NCI-H446 (cell line): ENCODE measurements at regions not wholly inside any gene's neighbourhood (a gene's known extent, or its start where the extent isn't known, plus 50 kb on each side); places are given as distances from the start of the nearest gene placed in this dataset.

Experiments
- DNase-seq, 2 experiments: peaks; one replicate each; lab custom pipeline; 2025; lab: John Stamatoyannopoulos, UW

GRCh38 chr19:31601855-31602254, 252.6 kb upstream of the TSHZ3 start:
- no peak for DNase-seq

- DNase-seq, result no peak
These were observed 253.3 kb upstream of the TSHZ3 start for GRCh38 chr19:31602548-31602947.

- no peak for DNase-seq
These were observed 255.3 kb upstream of the TSHZ3 start for GRCh38 chr19:31604493-31605040.

DNA sequence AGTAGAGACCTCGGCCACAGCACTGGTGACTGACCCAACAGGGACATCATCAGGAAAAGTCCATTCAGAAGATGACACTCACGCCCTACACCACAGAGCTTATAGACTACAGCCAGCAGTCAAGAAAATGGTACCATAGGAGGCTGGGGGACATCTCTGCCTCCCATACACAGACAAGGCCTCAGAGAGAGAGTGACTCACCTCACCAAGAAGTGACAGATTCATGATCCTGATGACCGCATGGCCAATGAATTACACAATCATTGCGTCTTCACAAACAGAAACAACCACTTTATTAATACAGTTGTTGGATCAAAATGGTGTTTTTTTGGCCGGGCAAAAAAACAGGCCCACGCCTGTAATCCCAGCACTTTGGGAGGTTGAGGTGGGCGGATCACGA, 260.8 kb upstream of the TSHZ3 start:
- no peak for DNase-seq

- no peak for DNase-seq
These were observed 262.0 kb upstream of the TSHZ3 start for GRCh38 chr19:31611046-31611877.

DNA sequence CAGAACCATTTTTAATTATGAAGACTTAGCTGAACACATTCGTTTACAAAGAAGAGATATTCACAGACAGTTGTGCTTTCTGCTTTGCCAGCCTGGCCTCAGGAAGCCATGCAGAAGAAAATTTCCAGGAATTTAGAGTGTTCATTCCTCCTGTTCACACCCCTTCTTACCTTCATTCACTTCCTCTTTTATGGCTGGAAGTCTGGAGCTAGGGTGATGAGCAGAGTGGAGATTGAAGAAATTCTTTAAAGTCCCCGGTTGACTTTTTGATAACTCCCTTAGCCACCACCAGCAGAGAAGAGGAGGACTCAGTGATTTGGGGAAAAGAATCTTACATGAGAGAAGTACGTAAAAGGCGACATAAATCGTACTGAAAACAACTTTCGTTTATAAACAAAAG, 263.6 kb upstream of the TSHZ3 start:
- DNase-seq, result no peak

GRCh38 chr19:31613683-31614219, 264.5 kb upstream of the TSHZ3 start:
- DNase-seq, result no peak

- DNase-seq, result no peak
These were observed 266.8 kb upstream of the TSHZ3 start for GRCh38 chr19:31616031-31616430.

- no peak for DNase-seq
These were observed 267.9 kb upstream of the TSHZ3 start for GRCh38 chr19:31617010-31617585.

GRCh38 chr19:31625056-31625455, 275.8 kb upstream of the TSHZ3 start:
- DNase-seq, result no peak

DNA sequence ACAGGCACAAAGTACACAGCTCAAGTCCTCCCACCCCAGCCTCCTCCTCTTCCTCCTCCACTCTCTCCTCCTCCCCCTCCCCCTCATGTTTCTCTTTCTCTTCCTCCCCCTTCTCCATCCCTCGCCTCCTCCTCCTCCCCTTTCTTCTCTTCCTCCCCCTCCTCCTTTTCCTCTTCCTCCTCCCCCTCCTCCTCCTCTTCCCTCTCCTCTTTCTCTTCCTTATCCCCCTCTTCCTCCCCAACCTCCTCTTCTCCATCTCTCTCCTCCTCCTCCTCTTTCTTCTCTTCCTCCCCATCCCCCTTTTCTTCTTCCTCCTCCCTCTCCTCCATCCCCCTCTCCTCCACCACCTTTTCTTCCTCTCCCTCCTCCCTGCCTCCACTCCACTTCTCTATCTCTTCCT, 276.3 kb upstream of the TSHZ3 start:
- no peak for DNase-seq

DNA sequence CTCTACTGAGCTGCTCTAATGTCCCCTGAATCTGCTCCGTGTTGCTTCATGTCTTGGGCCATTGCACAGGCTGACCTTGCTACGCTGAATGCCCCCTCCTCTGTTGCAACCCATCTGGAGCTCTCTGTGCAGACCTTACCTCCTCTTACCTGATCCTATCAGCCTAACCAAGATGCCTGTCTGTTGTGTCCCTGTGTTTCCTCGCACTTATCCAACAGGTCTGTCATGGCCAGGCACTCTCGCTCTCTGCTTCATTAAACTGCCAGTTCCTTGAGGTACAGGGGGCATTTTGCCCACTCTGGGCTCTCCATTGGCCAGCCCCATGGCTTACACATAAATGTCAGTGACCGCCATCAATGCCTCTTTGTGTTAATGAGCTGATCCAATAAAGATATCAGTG, 277.7 kb upstream of the TSHZ3 start:
- no peak for DNase-seq

DNA sequence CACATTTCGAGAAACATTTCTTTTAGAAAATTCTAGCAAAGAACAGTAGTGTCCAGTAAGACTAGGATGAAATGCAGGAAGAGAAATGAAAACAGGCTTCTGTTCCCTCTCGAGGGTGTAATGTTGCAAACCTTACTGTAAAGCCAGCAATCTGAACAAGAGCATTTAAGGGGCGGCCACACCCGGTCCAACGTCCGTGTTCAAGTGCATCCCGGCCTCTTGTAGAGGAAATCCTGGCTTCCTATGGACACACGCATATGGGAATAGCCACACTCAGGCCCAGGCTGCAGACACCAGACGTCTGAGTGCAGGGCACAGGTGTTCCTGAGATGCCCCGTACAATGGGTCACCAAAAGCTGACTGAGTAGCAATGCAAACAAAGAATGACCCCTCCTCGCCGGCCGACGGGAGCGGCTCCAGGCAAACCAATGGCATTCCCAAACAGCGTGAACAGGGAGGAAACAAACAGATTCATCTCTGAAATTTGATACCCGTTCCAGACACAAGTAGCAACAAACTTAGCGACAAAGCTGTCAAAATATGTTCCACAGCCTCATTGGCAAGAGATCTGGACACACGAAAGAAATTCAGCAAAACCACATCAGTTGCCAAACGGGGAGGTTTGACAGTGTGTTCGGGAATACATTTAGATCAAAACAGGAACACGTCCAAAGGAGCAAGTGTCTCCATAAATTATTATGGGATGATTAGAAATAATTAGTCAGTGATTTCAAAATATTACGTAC, 278.6 kb upstream of the TSHZ3 start:
- no peak for DNase-seq

DNA sequence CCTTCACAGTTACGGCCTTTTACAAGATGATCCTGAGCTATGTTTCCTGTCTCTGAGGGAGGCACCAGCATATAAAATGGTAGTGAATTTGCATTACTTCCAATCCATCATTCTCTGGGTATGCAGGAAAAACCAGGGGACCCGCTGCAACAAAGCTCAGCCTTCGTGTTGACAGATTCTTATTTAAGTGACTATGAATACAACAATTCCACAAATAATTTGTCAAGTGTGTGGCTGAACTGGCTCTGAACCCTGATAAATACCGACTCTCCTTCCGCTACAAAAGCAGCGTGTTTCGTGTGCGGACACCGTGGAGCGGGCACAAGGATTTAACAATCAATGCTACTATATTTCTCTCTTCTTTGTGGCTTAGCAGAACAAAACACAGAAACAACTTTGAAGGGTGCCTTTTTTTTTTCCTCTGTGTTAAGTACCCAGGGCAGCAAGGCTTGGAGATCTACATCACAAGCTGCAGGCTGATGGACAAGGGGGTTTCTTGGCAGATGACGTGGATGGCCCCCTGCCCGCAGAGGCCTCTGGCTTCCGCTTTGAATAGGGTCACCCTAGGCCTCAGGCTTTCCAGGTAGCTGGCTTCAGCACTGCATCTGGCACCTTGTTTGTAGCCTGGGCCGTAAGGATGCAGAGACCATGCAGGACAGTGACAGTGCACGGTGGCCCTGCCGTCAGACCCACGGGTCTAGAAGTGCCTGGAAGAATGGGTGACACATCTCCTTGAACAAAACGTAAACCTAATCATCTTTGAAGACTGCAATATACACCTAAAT, 280.5 kb upstream of the TSHZ3 start:
- no peak for DNase-seq

- no peak for DNase-seq
These were observed 283.8 kb upstream of the TSHZ3 start for GRCh38 chr19:31633014-31633413.

DNA sequence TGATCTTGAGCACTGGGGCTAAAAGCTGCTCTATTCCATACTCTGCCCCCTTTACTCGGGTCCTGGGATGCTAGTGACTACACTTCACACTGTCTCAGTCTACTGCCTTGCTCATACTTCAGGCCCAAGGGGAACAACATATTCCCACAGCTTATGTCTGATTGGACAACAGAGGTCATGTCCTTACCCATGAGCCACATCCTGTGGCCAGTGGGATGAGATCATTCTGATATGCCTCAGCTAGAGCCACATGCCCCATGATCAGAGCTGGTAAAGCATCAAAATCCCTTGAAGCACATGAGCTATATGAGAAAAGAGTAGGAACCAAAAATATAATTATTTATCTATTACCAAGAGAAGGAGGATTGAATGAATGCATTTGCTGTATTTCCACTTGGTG, 290.1 kb upstream of the TSHZ3 start:
- DNase-seq, result no peak

GRCh38 chr19:31641591-31641990, 292.4 kb upstream of the TSHZ3 start:
- no peak for DNase-seq

DNA sequence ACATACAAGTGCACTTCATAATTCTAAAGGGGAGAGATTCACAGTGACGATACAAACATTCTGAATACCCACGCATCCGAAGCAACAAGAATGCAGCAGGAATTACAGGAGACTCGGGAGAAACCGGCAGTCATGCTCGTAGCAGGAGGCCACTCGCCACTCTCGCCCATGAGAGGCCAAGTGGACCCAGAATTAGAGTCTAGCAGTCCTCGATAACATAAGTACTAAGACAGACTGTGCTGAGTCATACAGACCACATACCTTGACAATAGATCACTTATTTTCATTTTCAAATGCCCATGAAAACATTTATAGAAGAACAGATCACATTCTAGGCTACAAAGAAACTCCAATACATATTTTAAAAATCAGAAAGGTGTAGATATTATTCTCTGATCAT, 299.1 kb upstream of the TSHZ3 start:
- no peak for DNase-seq

- no peak for DNase-seq
These were observed 307.3 kb upstream of the TSHZ3 start for GRCh38 chr19:31656507-31656906.

DNA sequence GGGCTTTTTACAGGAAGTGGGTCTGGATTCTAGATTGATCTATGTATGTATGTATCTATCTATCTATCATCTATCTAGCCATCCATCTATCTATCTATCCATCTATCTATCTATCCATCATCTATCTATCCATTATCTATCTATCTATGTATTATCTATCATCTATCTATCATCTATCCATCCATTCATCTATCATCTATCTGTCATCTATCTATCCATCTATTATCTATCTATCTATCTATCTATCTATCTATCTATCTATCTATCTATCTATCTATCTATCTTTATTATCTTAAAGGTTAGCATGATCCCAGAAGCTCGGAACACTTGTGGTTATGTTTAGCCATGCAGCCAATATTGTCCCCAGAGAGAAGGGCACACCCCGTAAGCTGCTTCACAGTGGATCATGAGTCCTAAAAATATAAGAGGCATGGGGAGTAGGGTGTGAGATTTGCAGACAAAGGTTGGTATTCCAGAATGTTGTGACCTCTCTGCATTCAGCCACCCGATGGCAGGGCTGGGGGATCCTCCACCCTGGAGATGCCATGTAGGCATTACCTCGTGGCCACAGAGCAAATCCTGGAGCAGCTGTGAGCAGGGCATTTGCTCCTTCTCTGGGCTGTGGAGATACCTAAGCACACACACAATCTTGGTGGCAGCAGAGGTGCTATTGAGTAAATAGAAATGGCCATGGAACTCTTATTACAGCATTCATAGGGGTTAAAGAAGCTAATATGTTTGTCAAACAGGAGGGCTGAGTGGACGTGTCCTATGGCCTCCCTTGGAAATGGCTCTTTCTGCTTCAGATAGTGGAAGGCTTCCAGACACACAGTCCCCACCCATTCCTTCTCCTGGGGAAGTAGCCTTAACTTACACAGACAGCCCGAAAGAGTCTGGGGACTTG, 310.0 kb upstream of the TSHZ3 start:
- no peak for DNase-seq

DNA sequence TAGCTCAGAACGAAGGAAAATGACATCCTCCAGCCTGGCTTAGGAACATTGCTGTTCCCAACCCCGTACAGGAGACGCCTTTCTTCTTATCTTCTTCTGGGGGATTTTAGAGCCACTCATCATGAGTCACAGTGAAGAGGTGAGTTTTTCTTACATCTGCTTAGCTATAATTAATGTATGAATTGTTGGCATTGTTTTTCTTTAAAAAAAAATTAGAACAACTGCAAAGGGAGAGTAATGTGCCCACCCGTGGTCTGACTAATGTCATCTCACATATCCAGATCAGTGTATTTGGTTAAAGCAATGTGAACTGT, 310.6 kb upstream of the TSHZ3 start:
- DNase-seq, result no peak
